ENCODE measurements at regions not wholly inside any gene's neighbourhood (a gene's known extent, or its start where the extent isn't known, plus 50 kb on each side); places are given as distances from the start of the nearest gene placed in this dataset.

DNA sequence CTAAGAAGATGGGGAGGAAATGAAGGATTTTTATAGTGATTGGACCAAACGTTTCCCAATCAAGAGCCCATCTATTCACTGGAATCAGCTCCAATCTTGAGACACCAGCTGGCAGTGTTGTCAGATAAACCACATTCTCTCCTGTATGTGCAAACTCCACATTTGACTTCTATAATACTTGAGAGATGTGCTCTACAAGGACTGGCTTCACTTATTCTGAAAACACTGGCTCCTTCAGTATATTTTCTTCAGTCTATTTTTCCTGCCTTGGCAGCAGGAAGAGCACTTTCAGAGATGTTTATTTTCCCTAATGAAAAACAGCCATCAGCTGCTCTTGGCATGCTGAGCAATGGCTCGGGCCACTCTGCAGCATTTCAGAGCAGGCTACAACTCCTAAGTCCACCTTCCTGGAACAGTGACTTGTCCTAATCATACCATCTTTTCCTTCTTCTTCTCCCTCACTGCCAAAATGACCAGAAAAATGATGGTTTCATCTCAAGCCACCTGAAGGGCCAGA lies 96.9 kb upstream of the FSTL4 start:
- no peak for DNase-seq (ENCODE audit: low read depth in 1 of 2, low spot score in 2 of 2)
- Histone ChIP-seq H3K36me3 (ENCODE audit: control insufficient read depth in 2 of 4, insufficient read depth in 4 of 4, low read length in 3 of 4) (no peaks in the 10 kb centered on the region), H3K4me2 (ENCODE audit: insufficient read depth in 1 of 2, low read depth in 2 of 2, low read length in 2 of 2) (no peak overlapping the region), H2BK5ac (ENCODE audit: low read depth, low read length) (no peak overlapping the region), H3K4me3 (ENCODE audit: extremely low read depth in 1 of 4, insufficient read depth in 2 of 4, low read depth in 3 of 4, low read length in 4 of 4) (no peak overlapping the region), H3K23me2 (ENCODE audit: low read depth, low read length) (no peaks in the 10 kb centered on the region), H3K9me3 (ENCODE audit: insufficient read depth in 2 of 2, low read depth in 1 of 2, low read length in 1 of 2) (no peaks in the 10 kb centered on the region), H2BK12ac (ENCODE audit: low read depth, low read length) (no peak overlapping the region), H3K27me3 (replicated peaks in 1 of 4; ENCODE audit: control insufficient read depth in 3 of 4, extremely low read depth in 1 of 4, insufficient read depth in 3 of 4, low read length in 3 of 4) (no peaks in the 10 kb centered on the region), H2BK15ac (ENCODE audit: low read length) (no peak overlapping the region), H4K20me1 (replicated peaks in 1 of 2; ENCODE audit: control insufficient read depth in 1 of 2, insufficient read depth in 2 of 2, low read length in 2 of 2) (no peaks in the 10 kb centered on the region), H4K8ac (ENCODE audit: extremely low read depth, insufficient read depth, low read length) (no peak overlapping the region), H3K79me1 (ENCODE audit: low read depth, low read length) (no peaks in the 10 kb centered on the region), H3K18ac (ENCODE audit: extremely low read depth, low read length) (no peak overlapping the region), H3K23ac (ENCODE audit: insufficient read length) (no peak overlapping the region), H2AK5ac (ENCODE audit: low read depth, low read length) (no peak overlapping the region), H3K4ac (replicated peaks; ENCODE audit: insufficient read length, low read depth, low read length) (no peak overlapping the region), H3K56ac (replicated peaks; ENCODE audit: insufficient read length, low read depth, low read length) (no peak overlapping the region), H4K91ac (replicated peaks; ENCODE audit: insufficient read length, low read length) (no peak overlapping the region), H3K14ac (ENCODE audit: insufficient read length) (no peak overlapping the region), H3K27ac (ENCODE audit: low read depth, low read length) (no peak overlapping the region), H3K4me1 (replicated peaks in 1 of 4; ENCODE audit: control insufficient read depth in 3 of 4, insufficient read depth in 4 of 4, low read length in 3 of 4) (no peaks in the 10 kb centered on the region), H3K79me2 (ENCODE audit: control insufficient read depth in 1 of 2, insufficient read depth in 2 of 2, low read length in 2 of 2) (no peaks in the 10 kb centered on the region), H2AFZ (ENCODE audit: low read length) (no peak overlapping the region), H2BK120ac (replicated peaks; ENCODE audit: low read depth, low read length) (no peak overlapping the region), H4K5ac (ENCODE audit: insufficient read length, low read depth, low read length) (no peak overlapping the region), H2BK20ac (ENCODE audit: low read length) (no peak overlapping the region), H3K9ac (replicated peaks in 1 of 4; ENCODE audit: extremely low read depth in 1 of 4, low read depth in 3 of 4, low read length in 3 of 4) (no peak overlapping the region)
- WGBS, 2 experiments (ENCODE audit: extremely low coverage in 1 of 2, insufficient coverage in 1 of 2, insufficient read length in 1 of 2, insufficient replicate concordance in 2 of 2, low coverage in 1 of 2, low lambda C conversion rate in 2 of 2, missing lambda C conversion rate in 1 of 2) = 92% methylated on average over 2 of the region's 2 CpGs; no CpG with 5 or more reads in 1 of the 2 experiments
- ChIA-PET POLR2A (ENCODE audit: partially characterized antibody) (no interaction called here), CTCF (ENCODE audit: partially characterized antibody) (interaction anchor here (1.1 to 1.4 kb wide), 2 partner anchors 17 to 51 kb away, joined by 3 read pairs; no protein-coding TSS in a partner anchor)
- no peak for FAIRE-seq
- no peak for TF ChIP-seq CTBP2 (IDR thresholded peaks at IDR 0.05; ENCODE audit: borderline replicate concordance, insufficient read depth, insufficient read length, low read length)
- TF ChIP-seq CHD2 (IDR thresholded peaks at IDR 0.05; ENCODE audit: low read length) = no peak
- no peak for TF ChIP-seq KDM1A (IDR thresholded peaks at IDR 0.05; ENCODE audit: borderline replicate concordance, low read length)
- no peak for TF ChIP-seq RBBP5 (IDR thresholded peaks at IDR 0.05; ENCODE audit: borderline replicate concordance, low read depth, low read length)
- TF ChIP-seq BRCA1 (IDR thresholded peaks at IDR 0.05; ENCODE audit: low read depth, low read length) = no peak
- no peak for TF ChIP-seq BACH1 (IDR thresholded peaks at IDR 0.05; ENCODE audit: low read length)
- no peak for TF ChIP-seq JUND (IDR thresholded peaks at IDR 0.05; ENCODE audit: low read length)
- TF ChIP-seq, protein P1, sequence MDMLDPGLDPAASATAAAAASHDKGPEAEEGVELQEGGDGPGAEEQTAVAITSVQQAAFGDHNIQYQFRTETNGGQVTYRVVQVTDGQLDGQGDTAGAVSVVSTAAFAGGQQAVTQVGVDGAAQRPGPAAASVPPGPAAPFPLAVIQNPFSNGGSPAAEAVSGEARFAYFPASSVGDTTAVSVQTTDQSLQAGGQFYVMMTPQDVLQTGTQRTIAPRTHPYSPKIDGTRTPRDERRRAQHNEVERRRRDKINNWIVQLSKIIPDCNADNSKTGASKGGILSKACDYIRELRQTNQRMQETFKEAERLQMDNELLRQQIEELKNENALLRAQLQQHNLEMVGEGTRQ (IDR thresholded peaks at IDR 0.05; ENCODE audit: low read length) = no peak
- no peak for TF ChIP-seq CREB1 (IDR thresholded peaks at IDR 0.05)
- no peak for TF ChIP-seq EP300 (IDR thresholded peaks at IDR 0.05; ENCODE audit: borderline replicate concordance in 1 of 2, low read depth in 2 of 2, low read length in 2 of 2)
- no peak for TF ChIP-seq SP1 (IDR thresholded peaks at IDR 0.05; ENCODE audit: low read depth, low read length)
- TF ChIP-seq TAF1 (IDR thresholded peaks at IDR 0.05; ENCODE audit: low read depth, low read length) = no peak
- no peak for TF ChIP-seq GABPA (IDR thresholded peaks at IDR 0.05; ENCODE audit: borderline replicate concordance, insufficient read depth, low read length)
- TF ChIP-seq EZH2 (IDR thresholded peaks at IDR 0.05; ENCODE audit: low read depth, low read length, severe bottlenecking) = no peak
